K562 (cell line): ENCODE measurements at regions not wholly inside any gene's neighbourhood (a gene's known extent, or its start where the extent isn't known, plus 50 kb on each side); places are given as distances from the start of the nearest gene placed in this dataset.

Experiments
- ATAC-seq: fragments of 200-7000 bp; cut with Tn5 transposase; 3 replicates; pipeline ENCODE4 v1.9.1; 2020; ENCODE audit warnings: moderate library complexity
- BruUV-seq: library from RNA; stranded (reverse); fragments of 400-500 nt; replicated peaks from 2 replicates; lab custom pipeline; 2021; lab: Mats Ljungman, UMichigan
- CTCF ChIA-PET: fragments of 300-600 bp; formaldehyde crosslinking; extraction: SDS; loops from one replicate; lab custom pipeline; 2021; ENCODE audit warnings: low intra/inter-chr PET ratio; lab: Yijun Ruan, JAX
- POLR2A ChIA-PET: fragments of 300-600, 350-650 bp; sonication (Branson Sonifier 250); formaldehyde crosslinking; extraction: SDS; loops from one replicate; lab custom pipeline; 2021; ENCODE audit warnings: antibody characterized with exemption, inconsistent platforms; lab: Yijun Ruan, JAX
- DNase-seq, 4 experiments: peaks; one replicate each; pipeline versions ENCODE4 v3.0.0 to v3.0.0-alpha.2; 2011 to 2018; ENCODE audit warnings: low spot score in 3 of 4, mixed read lengths in 3 of 4; ENCODE audit errors: extremely low read depth in 1 of 4
- FAIRE-seq: peaks from 2 replicates; lab custom pipeline; 2011; peaks lifted over from hg19 to GRCh38; lab: Jason Lieb, UNC
- H2AFZ ChIP-seq: 2 replicates; pipeline ENCODE4 v1.6.0; 2011; ENCODE audit warnings: low read depth, low read length, control low read depth, inconsistent platforms
- H3K27ac ChIP-seq: fragments of 200-600 bp; 3 replicates; pipeline ENCODE4 v1.8.0; 2011; ENCODE audit warnings: low read depth, mild to moderate bottlenecking, control low read depth, inconsistent platforms, low read length, moderate library complexity, mixed read lengths; ENCODE audit errors: extremely low read depth
- H3K27me3 ChIP-seq, 2 experiments: fragments of 300-600 bp in 1 of 2; 2 replicates in 1 of 2; 3 replicates in 1 of 2; pipeline versions ENCODE4 v1.6.0 to v1.8.0; 2011; ENCODE audit warnings: inconsistent platforms in 2 of 2, low read length in 2 of 2, mild to moderate bottlenecking in 1 of 2, mixed read lengths in 1 of 2, moderate library complexity in 1 of 2; ENCODE audit not compliant: control insufficient read depth in 2 of 2, insufficient read depth in 2 of 2
- H3K36me3 ChIP-seq: fragments of 300-600 bp; 3 replicates; pipeline ENCODE4 v1.8.0; 2011; ENCODE audit warnings: mild to moderate bottlenecking, low read length, inconsistent platforms; ENCODE audit not compliant: control insufficient read depth, insufficient read depth
- H3K4me1 ChIP-seq, 2 experiments: fragments of 200-600 bp in 1 of 2; replicated peaks in 1 of 2; 2 replicates in 1 of 2; 3 replicates in 1 of 2; pipeline versions ENCODE4 v1.5.1 to v1.8.0; 2011; ENCODE audit warnings: inconsistent platforms in 2 of 2, low read length in 2 of 2, mild to moderate bottlenecking in 1 of 2, mixed read lengths in 1 of 2, moderate library complexity in 1 of 2; ENCODE audit not compliant: control insufficient read depth in 2 of 2, insufficient read depth in 2 of 2
- H3K4me2 ChIP-seq: 2 replicates; pipeline ENCODE4 v1.6.1; 2011; ENCODE audit warnings: low read length, control low read depth, inconsistent platforms, mixed read lengths; ENCODE audit not compliant: insufficient read depth
- H3K4me3 ChIP-seq: fragments of 200-600 bp; sonication (generic), shearing (Covaris generic); 2 replicates; pipeline ENCODE4 v1.5.1; 2016; ENCODE audit warnings: control low read depth, inconsistent platforms
- H3K79me2 ChIP-seq: fragments of 200-600 bp; 3 replicates; pipeline ENCODE4 v1.8.0; 2011; ENCODE audit warnings: low read length, inconsistent platforms; ENCODE audit not compliant: control insufficient read depth, insufficient read depth
- H3K9ac ChIP-seq, 2 experiments: 2 replicates each; pipeline versions ENCODE4 v1.6.0 to v1.6.1; 2011; ENCODE audit warnings: low read depth in 2 of 2, low read length in 2 of 2, control low read depth in 1 of 2, inconsistent platforms in 1 of 2, mild to moderate bottlenecking in 1 of 2, mixed read lengths in 1 of 2; ENCODE audit not compliant: insufficient read depth in 1 of 2
- H3K9me1 ChIP-seq: one replicate; pipeline ENCODE4 v1.6.0; 2011; ENCODE audit warnings: inconsistent platforms, mild to moderate bottlenecking, low read length, moderate library complexity; ENCODE audit not compliant: control insufficient read depth, insufficient read depth
- H3K9me3 ChIP-seq: replicated peaks from 2 replicates; pipeline ENCODE4 v1.5.1; 2011; ENCODE audit warnings: low read depth, low read length, inconsistent platforms; ENCODE audit not compliant: control insufficient read depth, insufficient read depth
- H4K20me1 ChIP-seq: replicated peaks from 2 replicates; pipeline ENCODE4 v1.6.1; 2011; ENCODE audit warnings: low read length, inconsistent platforms, mixed read lengths; ENCODE audit not compliant: control insufficient read depth, insufficient read depth
- ARNT ChIP-seq, 2 experiments: fragments of 450-650 bp; IDR thresholded peaks; 2 replicates each; pipeline ENCODE4 v1.6.1; 2016; ENCODE audit warnings: mild to moderate bottlenecking in 1 of 2
- FOSL1 ChIP-seq: fragments of 200-800 bp; sonication (Bioruptor generic); conservative IDR thresholded peaks from 2 replicates; pipeline ENCODE4 v1.6.1; 2016; ENCODE audit warnings: missing genetic modification characterization, missing compliant biosample characterization
- HNRNPH1 ChIP-seq: fragments of 200-400 bp; formaldehyde crosslinking; optimal IDR thresholded peaks from 2 replicates; pipeline ENCODE3; 2017; ENCODE audit warnings: low read depth, mild to moderate bottlenecking, low read length, moderate library complexity
- HNRNPLL ChIP-seq: fragments of 200-400 bp; formaldehyde crosslinking; IDR thresholded peaks from 2 replicates; pipeline ENCODE4 v1.6.1; 2017; ENCODE audit warnings: low read length, low read depth, mild to moderate bottlenecking; ENCODE audit not compliant: poor library complexity, severe bottlenecking
- IFI16 ChIP-seq: fragments of 250-450 bp; sonication (Bioruptor Pico); IDR thresholded peaks from 2 replicates; pipeline ENCODE4 v2.1.2; 2022; ENCODE audit warnings: mild to moderate bottlenecking, inconsistent platforms
- MAZ ChIP-seq, 2 experiments: fragments of 450-650 bp in 1 of 2; sonication (generic) in 1 of 2; formaldehyde crosslinking; IDR thresholded peaks in 1 of 2; conservative IDR thresholded peaks in 1 of 2; 2 replicates each; pipeline versions ENCODE4 v1.4.0 to v1.5.0; 2020; ENCODE audit warnings: mild to moderate bottlenecking in 1 of 2, missing genetic modification reagents in 1 of 2
- MEIS2 ChIP-seq: fragments of 450-650 bp; IDR thresholded peaks from 2 replicates; pipeline ENCODE4 v1.6.1; 2014; ENCODE audit warnings: mild to moderate bottlenecking; ENCODE audit not compliant: partially characterized antibody
- SMAD4 ChIP-seq: fragments of 250-450 bp; sonication (Bioruptor Pico); conservative IDR thresholded peaks from 2 replicates; pipeline ENCODE4 v1.8.0; 2021; ENCODE audit warnings: inconsistent platforms, mild to moderate bottlenecking, moderate library complexity
- ZEB2 ChIP-seq: fragments of 450-650 bp; IDR thresholded peaks from 2 replicates; pipeline ENCODE4 v1.6.1; 2016
- ZNF140 ChIP-seq: fragments of 250-450 bp; sonication (Bioruptor Pico); IDR thresholded peaks from 2 replicates; pipeline ENCODE4 v1.8.0; 2021; ENCODE audit warnings: moderate library complexity, mild to moderate bottlenecking, inconsistent platforms
- ZNF324 ChIP-seq: fragments of 250-450 bp; sonication (Bioruptor Pico); IDR thresholded peaks from 2 replicates; pipeline ENCODE4 v1.4.0; 2020; ENCODE audit warnings: mild to moderate bottlenecking
- WGBS: fragments of 100-300 bp; shearing (Covaris generic); methylation state at CpG from one replicate; pipeline ENCODE4 v1.1.6; 2016; ENCODE audit warnings: low coverage, mixed read lengths; ENCODE audit not compliant: insufficient coverage; ENCODE audit errors: missing lambda C conversion rate; 5-methylcytosine and 5-hydroxymethylcytosine counted together
- in situ Hi-C: fragments of 300-500 bp; cut with MboI; formaldehyde crosslinking; loops from 4 replicates; pipeline ENCODE4 v1.15.0; 2018; ENCODE audit warnings: inconsistent platforms, mixed read lengths
- intact Hi-C: fragments of 100-400 bp; cut with micrococcal nuclease; formaldehyde crosslinking; loops from 2 replicates; pipeline ENCODE4 v1.14.2; 2022

DNA sequence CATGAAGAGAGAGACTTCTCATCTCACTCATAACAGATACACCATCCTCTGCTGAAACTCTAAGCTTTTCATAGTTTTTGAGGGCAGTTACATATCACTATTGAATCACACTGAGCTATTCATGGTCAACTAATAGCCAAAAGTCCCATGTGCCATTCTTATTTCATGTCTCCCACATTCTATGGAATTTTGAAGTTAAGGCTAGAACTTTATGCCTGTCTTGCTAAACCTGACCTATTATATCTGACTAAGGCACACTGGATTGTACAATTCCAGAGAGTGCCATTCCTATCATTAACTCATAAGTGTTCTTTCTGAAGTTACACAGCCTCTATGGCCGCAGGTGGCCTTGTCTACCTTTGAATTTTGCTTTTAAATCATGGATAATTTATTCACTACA is 254.3 kb downstream of the PTPRC start:
- ChIA-PET CTCF (no interaction called here), POLR2A (no interaction called here)
- DNase-seq (no peak), ATAC-seq (no peak), FAIRE-seq (no peak)
- Histone ChIP-seq H3K27me3 (no peaks in the 10 kb centered on the region), H4K20me1 (no peaks in the 10 kb centered on the region), H2AFZ (no peak overlapping the region), H3K9me1 (no peaks in the 10 kb centered on the region), H3K36me3 (no peaks in the 10 kb centered on the region), H3K9me3 (no peaks in the 10 kb centered on the region), H3K4me1 (no peaks in the 10 kb centered on the region), H3K4me2 (no peak overlapping the region), H3K4me3 (no peak overlapping the region), H3K79me2 (no peaks in the 10 kb centered on the region), H3K9ac (no peak overlapping the region), H3K27ac (no peak overlapping the region)
- no TSS peak for BruUV-seq
- 0% methylated on average over 1 of the region's 1 CpG for WGBS
- TF ChIP-seq FOSL1: no peak
- TF ChIP-seq HNRNPH1: no peak
- TF ChIP-seq HNRNPLL: no peak
- no peak for TF ChIP-seq ZNF324 (CRISPR knock-in tag)
- no peak for TF ChIP-seq ARNT (IDR thresholded peaks at IDR 0.05)
- TF ChIP-seq MEIS2: no peak
- TF ChIP-seq MAZ (CRISPR knock-in tag; conservative IDR thresholded peaks at IDR 0.05 in 1 of 2, IDR thresholded peaks at IDR 0.05 in 1 of 2): no peak
- no peak for TF ChIP-seq IFI16 (CRISPR knock-in tag)
- TF ChIP-seq ZEB2: no peak
- TF ChIP-seq SMAD4 (CRISPR knock-in tag): no peak
- TF ChIP-seq ZNF140 (CRISPR knock-in tag): no peak
- in situ Hi-C loops: no loop called here
- intact Hi-C loops: no loop called here
